Right renal cortex interstitium (tissue), 3 donors: ENCODE measurements at regions not wholly inside any gene's neighbourhood (a gene's known extent, or its start where the extent isn't known, plus 50 kb on each side); places are given as distances from the start of the nearest gene placed in this dataset.
"Not testable (repeated sequence)": the region's sequence is repeated elsewhere in the genome, so short reads cannot be mapped to it uniquely, and the experiment has no call there.

ENCODE experiments used
- DNase-seq, 3 donors: peaks; one replicate each; pipeline ENCODE4 v3.0.0-alpha.2; 2013; ENCODE audit warnings: low read depth in 3 of 3, low spot score in 2 of 3

DNA sequence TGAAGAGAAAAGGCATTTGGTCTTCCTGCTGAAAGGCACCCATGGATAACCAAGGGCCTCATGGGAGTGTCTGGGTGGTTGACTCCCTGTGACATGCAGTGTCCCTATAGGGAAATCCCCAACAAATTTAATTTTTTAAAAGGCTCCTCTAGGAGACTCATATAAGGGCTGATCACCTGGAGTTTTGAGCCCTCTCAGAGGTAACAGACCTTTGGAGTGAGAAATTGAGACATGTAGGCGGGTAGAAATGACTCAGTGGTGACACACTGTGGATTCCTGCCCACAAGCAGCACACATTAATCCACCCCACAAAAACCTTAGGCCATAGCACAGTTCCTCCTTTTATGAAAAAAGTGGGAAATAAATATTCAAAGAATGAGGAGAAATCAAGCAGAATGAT lies 557.0 kb upstream of the CNTNAP5 start:
- DNase-seq, result no peak

DNA sequence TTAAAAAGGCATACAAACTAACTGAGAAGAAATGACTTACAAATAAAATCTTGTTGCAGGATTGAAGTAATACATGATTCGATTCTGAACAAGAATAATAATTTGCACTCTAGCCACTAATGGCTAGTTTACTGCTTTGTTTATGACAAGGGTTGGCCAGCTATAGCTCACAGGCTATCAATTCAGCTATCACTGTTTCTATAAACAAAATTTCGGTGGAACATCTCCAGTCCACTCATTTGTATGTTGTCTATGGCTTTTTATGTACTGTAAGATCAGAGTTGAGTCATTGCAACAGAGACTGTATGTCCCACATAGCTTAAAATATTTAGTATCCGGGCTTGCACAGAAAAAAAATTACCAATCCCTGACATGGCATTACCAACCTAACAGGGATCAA lies 543.7 kb upstream of the CNTNAP5 start:
- DNase-seq, result no peak

DNA sequence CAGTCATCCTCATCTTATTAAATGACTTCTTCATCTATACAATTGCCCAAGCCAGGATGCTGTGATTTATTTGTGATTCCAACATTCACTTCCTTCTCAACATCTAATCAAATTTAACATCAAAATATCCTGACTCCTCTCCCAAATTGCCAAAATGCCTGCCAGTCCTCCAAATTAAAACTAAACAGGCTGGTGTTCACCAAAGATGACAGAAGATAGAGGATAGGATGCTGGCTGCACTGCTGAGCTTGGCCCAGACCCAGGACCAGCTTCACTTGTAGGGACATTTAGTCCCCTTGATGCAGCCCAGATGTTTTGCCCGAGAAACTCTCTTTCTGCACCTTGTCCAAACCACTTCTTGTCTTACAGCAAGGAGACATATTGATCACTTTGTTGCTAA lies 540.0 kb upstream of the CNTNAP5 start:
- no peak for DNase-seq

DNA sequence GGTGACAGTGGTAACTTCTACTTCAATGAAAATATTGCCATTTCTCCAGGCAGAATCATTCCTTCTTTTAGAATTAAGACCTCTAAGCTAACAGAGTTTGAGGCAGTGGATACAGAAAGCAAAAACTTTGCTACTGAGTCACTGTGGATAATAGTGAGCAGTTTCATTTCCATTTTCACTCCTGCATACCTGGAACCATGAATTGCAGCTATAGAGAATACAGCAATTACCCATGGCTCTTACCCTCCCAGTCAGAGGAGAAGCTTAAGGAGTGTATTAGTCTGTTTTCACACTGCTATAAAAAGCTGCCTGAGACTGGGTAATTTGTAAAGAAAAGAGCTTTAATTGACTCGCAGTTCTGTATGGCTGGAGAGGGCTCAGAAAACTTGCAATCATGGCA lies 531.4 kb upstream of the CNTNAP5 start:
- DNase-seq, result no peak

DNA sequence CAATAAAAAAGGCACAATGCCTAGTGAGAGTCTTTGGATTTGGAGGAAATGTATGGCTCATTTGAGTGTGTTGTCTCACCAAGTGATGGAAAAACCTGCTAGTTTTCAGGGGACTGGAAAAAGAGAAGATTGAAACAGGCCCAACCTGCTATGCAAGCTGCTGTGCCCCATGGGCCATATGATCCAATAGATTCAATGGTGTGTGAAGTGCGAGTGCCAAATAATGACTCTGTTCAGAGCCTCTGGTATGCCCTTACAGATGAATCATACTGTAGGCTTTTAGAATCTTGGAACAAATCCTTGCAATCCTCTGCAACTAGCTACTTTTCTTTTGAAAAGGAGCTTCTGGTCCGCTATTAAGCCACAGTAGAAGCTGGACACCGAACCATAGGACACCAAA lies 529.8 kb upstream of the CNTNAP5 start:
- no peak for DNase-seq

DNA sequence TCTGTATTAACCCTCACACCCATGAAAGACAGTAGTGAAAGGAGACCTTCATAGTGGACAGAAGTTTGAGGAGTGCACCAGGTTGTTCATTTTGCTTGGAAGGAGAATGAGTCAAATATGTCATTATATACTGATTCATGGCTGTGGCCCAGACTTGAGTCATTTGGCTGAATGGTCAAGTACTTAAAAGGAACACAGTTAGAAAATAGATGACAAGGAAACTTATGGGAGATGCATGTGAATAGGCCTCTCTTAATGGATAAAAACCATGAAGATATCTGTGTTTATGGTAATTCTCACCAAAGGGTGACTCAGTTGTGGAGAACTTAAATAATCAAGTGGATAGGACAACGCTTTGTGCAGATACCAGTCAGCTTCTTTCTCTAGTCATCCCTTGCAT lies 524.7 kb upstream of the CNTNAP5 start:
- DNase-seq, result no peak

DNA sequence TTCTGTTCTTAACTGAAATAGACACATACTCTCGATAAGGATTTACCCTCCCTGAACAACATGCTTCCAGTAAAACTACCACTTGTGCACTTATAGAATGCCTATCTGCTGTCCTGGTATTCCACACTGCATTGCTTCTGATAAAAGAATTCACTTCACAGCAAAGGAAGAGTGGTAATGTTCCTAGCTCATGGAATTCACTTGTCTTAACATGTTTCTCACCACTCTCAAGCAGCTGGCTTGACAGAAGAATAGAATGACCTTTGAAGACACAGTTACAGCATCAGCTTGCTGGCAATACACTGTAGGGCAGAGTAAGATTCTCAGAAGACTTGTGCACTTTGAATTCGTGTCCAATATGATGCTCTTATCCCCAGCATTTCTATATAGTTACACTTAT lies 524.1 kb upstream of the CNTNAP5 start:
- DNase-seq, result no peak

DNA sequence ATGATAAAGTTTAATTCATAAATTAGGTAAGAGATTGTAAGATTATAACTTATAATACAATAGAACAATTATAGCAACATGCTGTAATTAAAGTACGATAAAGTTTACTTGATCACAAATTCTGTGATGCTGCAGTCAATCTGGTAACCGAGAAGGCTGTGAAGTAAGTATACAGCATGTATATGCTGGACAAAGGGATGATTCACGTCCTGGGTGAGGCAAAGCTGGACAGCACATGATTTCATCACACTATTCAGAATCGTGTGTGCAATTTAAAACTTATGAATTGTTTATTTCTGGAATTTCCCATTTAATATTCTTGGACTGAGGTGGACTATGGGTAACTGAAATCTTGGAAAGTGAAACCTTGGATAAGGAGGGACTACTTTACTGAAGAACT lies 522.2 kb upstream of the CNTNAP5 start:
- DNase-seq, result no peak

DNA sequence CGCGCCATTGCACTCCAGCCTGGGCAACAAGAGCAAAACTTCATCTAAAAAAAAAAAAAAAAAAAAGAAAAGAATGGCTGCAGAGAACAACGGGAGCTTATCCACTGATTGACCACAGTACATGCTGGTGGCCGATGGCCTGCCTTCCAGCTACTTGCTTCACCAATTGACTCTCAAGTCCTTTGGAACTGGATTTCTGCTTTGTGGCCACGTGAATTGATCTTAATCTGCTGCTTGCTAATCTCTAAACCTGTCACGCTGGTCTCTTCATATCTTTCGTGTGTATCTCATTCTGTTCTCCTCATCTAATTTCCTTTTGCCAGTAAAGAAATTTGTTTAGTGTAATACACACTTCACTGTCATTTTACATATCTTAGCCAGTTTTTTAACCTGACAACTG lies 512.5 kb upstream of the CNTNAP5 start:
- DNase-seq, result no peak

DNA sequence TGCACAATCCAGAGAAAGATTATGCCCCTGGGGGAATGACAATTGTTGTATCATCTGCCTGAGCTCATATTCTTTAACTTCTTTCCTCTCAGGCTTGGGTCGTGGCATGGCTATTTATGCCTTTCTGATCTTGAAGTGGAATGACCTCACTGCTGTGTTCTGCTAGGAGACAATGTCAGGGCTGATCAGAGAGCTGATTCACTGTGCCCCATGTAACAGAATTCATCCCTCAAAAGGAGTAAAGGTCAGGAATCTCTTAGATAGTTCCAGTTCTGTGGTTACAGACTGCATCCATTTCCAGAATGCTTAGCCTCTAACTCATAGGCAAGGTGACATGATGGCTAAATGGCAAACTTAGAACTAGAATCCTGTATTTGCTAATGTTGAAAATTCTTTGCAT lies 511.7 kb upstream of the CNTNAP5 start:
- DNase-seq, result no peak

DNA sequence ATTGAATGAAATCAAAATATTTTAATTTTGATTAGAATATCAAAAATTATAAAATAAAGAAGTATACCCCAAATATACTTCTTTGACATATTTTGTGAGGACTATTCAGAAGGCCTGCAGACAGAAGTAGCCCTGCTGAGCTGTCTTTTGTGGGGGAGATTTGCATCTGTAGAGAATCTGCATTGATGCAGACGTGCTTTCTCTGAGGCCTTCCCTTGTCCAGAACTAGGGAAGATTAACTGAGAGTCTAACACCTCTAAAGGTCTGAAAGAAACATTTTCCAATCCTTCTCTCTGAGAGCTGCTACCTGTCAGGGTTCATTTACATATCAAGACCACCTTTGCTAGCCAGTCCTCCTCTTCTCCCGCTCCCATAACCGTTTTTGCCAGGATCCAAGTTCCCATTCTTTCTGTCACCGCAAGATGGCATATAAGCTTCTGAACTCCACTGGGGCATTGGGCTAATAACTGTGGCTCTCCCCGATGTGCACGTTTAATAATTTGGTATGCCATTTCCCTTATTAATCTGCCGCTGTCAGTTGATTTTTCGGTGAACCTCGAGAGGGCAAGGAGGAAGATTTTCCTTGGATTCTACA lies 510.4 kb upstream of the CNTNAP5 start:
- no peak for DNase-seq

DNA sequence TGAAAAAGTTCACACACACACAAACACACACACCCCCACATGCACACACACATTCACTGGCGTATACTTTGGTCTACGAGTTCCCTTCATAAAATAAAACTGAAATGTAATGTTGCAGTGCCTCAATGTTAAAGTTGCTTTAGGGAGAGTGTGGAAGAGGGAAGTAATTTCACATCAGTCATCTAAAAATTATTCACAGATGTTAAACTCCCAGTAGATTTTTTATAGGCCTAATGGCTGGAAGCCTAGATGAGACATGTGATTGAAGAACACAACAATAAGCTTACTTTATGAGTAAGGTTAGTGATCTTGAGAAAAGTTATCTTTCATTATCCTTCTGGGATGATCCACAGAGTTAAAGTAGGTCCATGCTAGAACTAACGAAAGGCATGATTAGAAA lies 506.7 kb upstream of the CNTNAP5 start:
- no peak for DNase-seq

DNA sequence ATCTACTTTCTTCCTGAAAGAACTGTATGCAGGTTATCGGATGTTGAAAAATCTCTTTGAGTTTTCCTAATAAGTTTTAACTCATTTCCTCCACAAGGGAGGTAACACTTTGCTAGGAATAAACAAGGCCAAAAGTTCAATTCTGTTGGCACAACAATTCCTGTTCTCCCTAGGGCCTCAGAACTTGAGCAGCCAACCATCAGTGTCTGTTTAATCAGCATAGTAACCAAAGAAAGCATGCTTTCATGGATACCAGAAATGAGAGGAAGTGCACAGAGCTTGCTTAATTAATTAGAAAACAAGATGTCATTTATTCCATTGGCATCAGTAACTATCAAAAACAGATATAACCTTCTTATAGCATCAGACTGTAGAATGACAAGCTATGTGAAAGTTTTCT lies 503.2 kb upstream of the CNTNAP5 start:
- no peak for DNase-seq

DNA sequence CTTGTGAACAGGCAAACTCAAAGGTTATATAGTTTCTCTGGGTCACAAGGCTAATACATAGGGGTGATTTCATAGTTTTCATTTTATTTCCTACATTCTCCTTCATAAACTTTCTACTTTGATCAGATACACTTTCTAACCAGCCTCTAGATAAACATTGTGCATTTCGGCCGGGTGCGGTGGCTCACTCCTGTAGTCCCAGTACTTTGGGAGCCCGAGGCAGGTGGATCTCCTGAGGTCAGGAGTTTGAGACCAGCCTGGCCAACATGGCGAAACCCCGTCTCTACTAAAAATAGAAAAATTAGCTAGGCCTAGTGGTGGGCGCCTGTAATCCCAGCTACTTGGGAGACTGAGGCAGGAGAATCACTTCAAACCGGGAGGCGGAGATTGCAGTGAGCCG lies 502.6 kb upstream of the CNTNAP5 start:
- not testable (repeated sequence) for DNase-seq

DNA sequence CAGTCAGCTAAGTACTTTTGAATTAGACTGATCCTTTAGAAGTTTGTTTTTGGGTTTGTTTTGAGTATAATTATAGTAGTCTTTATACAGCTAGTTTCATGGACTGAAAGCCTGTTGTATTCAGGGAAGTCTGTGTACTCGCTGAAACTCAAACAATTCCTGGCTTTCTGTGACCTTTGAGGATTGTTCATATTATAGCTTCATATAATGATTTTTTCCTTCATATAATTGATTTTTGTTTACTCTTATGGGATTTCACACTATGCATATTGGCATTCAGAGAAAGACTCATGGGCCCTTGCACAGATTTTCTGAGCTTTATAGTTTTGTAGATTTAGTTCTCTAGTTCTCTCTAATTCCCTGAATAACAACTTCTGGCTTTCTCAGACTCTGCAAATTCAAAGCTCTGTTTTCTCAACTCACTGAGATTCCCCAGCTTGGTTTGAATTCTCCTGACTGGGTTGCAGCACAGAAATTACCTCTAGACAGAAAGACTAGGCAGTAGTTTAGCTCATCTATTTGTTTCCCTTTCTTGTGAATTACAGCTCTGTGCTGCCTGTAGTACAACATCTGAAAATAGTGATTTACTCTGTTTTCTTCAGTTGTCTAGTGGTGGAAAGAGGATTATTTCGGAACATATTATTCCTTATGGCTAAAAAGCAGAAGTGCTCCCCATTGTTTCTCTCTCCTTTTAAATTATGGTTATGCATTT lies 495.9 kb upstream of the CNTNAP5 start:
- DNase-seq, result no peak

DNA sequence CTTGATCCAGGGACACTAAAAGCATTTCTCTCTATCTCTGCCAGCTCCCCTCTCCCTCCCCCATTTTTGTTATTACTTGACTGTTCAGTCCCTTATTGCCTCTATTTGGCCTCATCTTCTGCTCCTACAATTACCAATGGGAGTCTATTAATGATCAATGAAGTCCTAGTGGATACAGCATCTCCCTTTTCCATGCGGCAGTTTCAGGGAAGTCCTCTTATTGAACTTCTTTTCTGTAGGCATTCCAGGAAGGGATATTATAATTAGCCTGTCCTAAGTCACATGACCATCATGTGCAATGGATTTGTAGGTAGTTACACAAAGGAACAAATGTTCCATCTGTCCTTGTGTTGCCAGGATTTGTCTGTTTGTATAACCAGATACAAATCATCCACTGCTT lies 495.1 kb upstream of the CNTNAP5 start:
- DNase-seq, result no peak

DNA sequence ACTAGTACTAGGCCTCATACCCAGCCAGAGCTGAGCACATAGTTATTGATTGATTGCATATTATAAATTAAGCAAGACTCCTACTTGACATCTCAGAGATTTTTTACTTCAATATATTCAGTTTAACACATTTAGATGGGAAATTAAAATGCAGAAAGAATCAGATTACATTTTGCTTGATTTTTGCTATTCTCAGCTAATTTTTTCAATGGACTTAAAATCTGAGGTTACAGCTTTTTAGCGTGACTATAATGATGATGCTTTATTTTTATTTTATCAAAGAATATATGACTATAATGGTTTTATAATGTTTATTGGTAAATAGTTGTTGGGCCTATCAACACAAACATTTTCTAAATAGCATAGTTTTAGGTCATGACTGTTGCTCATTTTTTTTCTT lies 493.0 kb upstream of the CNTNAP5 start:
- DNase-seq, result no peak

DNA sequence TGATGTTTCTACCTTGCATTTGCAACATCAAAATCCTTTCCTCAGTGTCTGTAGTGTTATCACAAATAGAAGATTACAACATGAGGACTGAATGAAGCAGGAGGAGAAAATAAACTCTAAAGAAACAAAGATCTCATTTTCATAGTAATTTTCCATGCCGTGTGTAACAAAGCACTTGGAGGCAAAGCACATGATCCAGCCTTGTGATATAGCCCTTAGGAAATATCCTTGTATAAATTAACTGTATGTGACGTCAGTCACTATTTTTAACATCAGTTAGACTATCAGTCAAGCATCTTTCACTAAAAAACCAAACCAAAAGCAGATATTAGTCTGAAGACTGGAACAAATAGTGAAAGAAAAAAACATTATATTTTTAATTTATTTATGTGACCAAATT lies 492.1 kb upstream of the CNTNAP5 start:
- no peak for DNase-seq

DNA sequence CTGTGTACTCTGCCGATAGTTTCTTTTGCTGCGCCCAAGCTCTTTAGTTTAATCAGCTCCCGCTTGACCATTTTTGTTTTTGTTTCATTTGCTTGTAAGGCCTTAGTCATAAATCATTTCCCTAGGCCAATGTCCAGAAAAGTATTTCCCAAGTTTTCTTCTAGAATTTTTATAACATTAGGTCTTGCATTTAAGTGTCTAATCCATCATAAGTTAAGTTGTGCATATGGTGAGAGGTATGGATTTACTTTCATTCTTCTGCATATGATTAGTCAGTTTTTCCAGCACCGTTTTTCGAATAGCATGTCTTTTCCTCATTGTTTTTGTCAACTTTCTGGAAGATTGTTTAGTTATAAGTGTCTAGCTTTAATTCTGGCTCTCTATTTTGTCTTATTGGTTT lies 484.8 kb upstream of the CNTNAP5 start:
- no peak for DNase-seq

DNA sequence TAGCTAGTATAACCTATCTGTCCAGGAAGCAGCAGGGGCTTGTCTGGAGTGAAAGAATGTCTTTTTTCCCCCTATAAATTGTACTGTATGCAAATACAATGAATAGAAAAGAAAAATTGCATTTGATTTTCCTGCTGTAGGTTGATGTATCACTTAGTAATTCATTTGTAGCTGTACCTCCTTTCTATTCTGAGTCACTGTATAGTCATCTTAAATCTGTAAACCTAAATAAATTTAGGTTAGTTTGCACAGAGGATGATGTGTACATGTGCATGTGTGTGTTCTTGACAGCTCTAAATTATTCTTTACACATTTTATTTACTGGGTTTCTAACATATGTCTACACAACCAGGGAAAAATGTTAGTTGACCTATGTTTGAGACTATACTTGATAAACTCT lies 478.7 kb upstream of the CNTNAP5 start:
- no peak for DNase-seq

DNA sequence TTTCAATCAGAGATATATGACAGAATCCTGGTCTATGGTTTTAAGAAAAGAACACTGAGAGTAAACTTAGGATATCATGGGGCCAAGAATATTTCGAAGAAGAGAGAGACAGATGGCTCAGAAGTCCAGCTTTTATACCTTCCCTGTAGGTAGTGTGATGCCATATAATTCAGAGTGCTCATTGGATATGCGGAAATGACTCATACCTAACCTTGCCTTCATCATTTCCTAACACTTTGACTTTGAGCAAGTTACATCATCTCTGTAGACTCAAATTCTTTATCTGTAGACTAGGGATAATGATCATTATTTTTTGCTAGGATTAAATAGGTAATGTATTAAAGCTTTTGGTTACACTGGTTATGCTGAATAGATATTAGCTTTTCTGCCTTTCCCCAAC lies 461.6 kb upstream of the CNTNAP5 start:
- no peak for DNase-seq

DNA sequence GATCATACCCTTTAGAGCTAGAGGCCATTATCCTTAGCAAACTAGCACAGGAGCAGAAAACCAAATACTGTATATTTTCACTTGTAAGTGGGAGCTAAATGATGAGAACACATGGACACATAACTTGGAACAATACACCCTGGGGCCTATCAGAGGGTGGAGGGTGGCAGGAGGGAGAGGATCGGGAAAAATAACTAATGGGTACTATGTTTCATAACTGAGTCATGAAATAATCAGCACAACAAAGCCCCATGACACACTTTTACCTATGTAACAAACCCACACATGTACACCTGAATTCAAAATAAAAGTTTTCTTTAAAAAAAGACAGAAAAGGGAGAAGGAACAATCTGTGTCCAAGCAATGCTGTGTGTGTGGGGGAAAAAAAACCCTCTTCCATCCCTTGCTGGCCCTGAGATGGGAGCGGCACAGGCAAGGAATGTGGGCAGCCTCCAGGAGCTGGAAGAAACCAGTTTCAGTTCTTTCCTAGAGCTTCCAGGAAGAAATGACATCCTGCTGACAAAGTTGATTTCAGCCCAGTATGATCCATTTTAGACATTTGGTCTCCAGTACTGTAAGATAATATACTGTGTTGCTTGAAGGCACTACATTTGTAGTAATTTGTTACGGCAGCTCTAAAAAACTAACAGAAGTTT lies 458.7 kb upstream of the CNTNAP5 start:
- no peak for DNase-seq
